Stimulated activated CD8-positive, alpha-beta memory T cell treated with anti-CD3 and anti-CD28 coated beads, Interleukin-15, amount 100 ng/mL, for 1 hour (primary cell): ENCODE measurements at regions not wholly inside any gene's neighbourhood (a gene's known extent, or its start where the extent isn't known, plus 50 kb on each side); places are given as distances from the start of the nearest gene placed in this dataset.
"Not testable (repeated sequence)": the region's sequence is repeated elsewhere in the genome, so short reads cannot be mapped to it uniquely, and the experiment has no call there.

Experiments
- DNase-seq: peaks from one replicate; pipeline ENCODE4 v3.0.0-alpha.2; 2020; ENCODE audit warnings: low read depth

- DNase-seq, result no peak
Observed at GRCh38 chr14:50018201-50018932, 98.0 kb downstream of the VCPKMT start.

GRCh38 chr14:50018933-50019210, 97.5 kb downstream of the VCPKMT start:
- DNase-seq, result no peak

GRCh38 chr14:50020184-50020583, 96.2 kb downstream of the VCPKMT start:
- no peak for DNase-seq

GRCh38 chr14:50020799-50021198, 95.6 kb downstream of the VCPKMT start:
- no peak for DNase-seq

- DNase-seq, result no peak
Observed at GRCh38 chr14:50021261-50022031, 94.9 kb downstream of the VCPKMT start.

GRCh38 chr14:50022661-50023060, 93.7 kb downstream of the VCPKMT start:
- DNase-seq, result no peak

- no peak for DNase-seq
Observed at GRCh38 chr14:50023671-50024490, 92.5 kb downstream of the VCPKMT start.

- DNase-seq, result no peak
Observed at GRCh38 chr14:50025073-50025472, 91.3 kb downstream of the VCPKMT start.

- no peak for DNase-seq
Observed at GRCh38 chr14:50025776-50026175, 90.6 kb downstream of the VCPKMT start.

- no peak for DNase-seq
Observed at GRCh38 chr14:50026396-50026795, 90.0 kb downstream of the VCPKMT start.

- DNase-seq, result no peak
Observed at GRCh38 chr14:50027816-50028215, 88.6 kb downstream of the VCPKMT start.

GRCh38 chr14:50028458-50028857, 87.9 kb downstream of the VCPKMT start:
- DNase-seq, result no peak

- DNase-seq, result no peak
Observed at GRCh38 chr14:50030036-50030435, 86.3 kb downstream of the VCPKMT start.

GRCh38 chr14:50030911-50031310, 85.5 kb downstream of the VCPKMT start:
- DNase-seq, result not testable (repeated sequence)

- DNase-seq, result no peak
Observed at GRCh38 chr14:50031602-50032313, 84.6 kb downstream of the VCPKMT start.

- not testable (repeated sequence) for DNase-seq
Observed at GRCh38 chr14:50032462-50033167, 83.8 kb downstream of the VCPKMT start.

- no peak for DNase-seq
Observed at GRCh38 chr14:50035214-50035613, 81.2 kb downstream of the VCPKMT start.

- no peak for DNase-seq
Observed at GRCh38 chr14:50036211-50036610, 80.2 kb downstream of the VCPKMT start.

- DNase-seq, result no peak
Observed at GRCh38 chr14:50036637-50037036, 79.7 kb downstream of the VCPKMT start.

- DNase-seq, result no peak
Observed at GRCh38 chr14:50037240-50037639, 79.1 kb downstream of the VCPKMT start.

GRCh38 chr14:50037852-50038251, 78.5 kb downstream of the VCPKMT start:
- no peak for DNase-seq
